ENCODE measurements at regions not wholly inside any gene's neighbourhood (a gene's known extent, or its start where the extent isn't known, plus 50 kb on each side); places are given as distances from the start of the nearest gene placed in this dataset.

DNA sequence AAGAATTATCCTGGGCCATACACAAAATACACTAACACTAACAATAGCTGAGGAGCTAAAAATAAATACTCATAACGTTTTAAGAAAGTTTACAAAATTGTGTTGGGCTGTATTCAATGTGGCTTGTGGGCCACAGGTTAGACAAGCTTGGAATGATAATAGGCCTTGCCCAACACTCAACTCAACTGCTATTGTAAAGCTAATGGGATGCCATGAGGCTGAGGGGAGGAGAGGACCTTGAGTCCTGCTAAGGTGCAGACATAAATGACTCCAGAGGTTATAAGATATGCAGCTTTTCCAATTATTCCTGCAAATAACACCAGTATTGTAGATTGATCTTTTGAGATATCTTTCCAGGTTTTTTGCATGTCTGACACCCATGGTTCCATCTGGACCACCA, 97.0 kb downstream of the FCRL5 start:
- H3K36me3 ChIP-seq (ENCODE audit: insufficient read depth), result no peaks in the 10 kb centered on the region
- H2AFZ ChIP-seq, result no peak overlapping the region
- no peak overlapping the region for H3K27ac ChIP-seq (ENCODE audit: low read depth)
- H3K4me3 ChIP-seq, result no peak overlapping the region
- Mint-ChIP-seq H3K36me3 (ENCODE audit: low read depth) (no peaks in the 10 kb centered on the region), H3K4me1 (peaks cover 16% of the 10 kb centered on the region), H3K27me3 (ENCODE audit: insufficient read depth, low read depth, poor library complexity) (no peaks in the 10 kb centered on the region), H3K27ac (no peak overlapping the region), H3K9me3 (peaks cover 2% of the 10 kb centered on the region; the same call in 1 of the 3 replicates), H3K4me3 (no peak overlapping the region)
- 0 out of 2 replicates have a peak overlapping the region, but pooled peaks have one; percentile 35 for H3K4me2 ChIP-seq
- H3K27me3 ChIP-seq (ENCODE audit: insufficient read depth), result no peaks in the 10 kb centered on the region
- no peak for ATAC-seq
- H3K9me2 ChIP-seq (ENCODE audit: insufficient read depth), result peaks cover 13% of the 10 kb centered on the region; the same call in 1 of the 2 replicates
- no peak for DNase-seq (ENCODE audit: low spot score)
- no peaks in the 10 kb centered on the region for H3F3A ChIP-seq (replicated peaks; ENCODE audit: low read depth)
- H3K4me1 ChIP-seq (ENCODE audit: insufficient read depth), result no peaks in the 10 kb centered on the region; the same call in 1 of the 2 replicates
- no peaks in the 10 kb centered on the region for H4K20me1 ChIP-seq (replicated peaks; ENCODE audit: insufficient read depth)
- TF ChIP-seq JUNB (IDR thresholded peaks at IDR 0.05; ENCODE audit: unreplicated experiment), result no peak
- TF ChIP-seq, protein P1, sequence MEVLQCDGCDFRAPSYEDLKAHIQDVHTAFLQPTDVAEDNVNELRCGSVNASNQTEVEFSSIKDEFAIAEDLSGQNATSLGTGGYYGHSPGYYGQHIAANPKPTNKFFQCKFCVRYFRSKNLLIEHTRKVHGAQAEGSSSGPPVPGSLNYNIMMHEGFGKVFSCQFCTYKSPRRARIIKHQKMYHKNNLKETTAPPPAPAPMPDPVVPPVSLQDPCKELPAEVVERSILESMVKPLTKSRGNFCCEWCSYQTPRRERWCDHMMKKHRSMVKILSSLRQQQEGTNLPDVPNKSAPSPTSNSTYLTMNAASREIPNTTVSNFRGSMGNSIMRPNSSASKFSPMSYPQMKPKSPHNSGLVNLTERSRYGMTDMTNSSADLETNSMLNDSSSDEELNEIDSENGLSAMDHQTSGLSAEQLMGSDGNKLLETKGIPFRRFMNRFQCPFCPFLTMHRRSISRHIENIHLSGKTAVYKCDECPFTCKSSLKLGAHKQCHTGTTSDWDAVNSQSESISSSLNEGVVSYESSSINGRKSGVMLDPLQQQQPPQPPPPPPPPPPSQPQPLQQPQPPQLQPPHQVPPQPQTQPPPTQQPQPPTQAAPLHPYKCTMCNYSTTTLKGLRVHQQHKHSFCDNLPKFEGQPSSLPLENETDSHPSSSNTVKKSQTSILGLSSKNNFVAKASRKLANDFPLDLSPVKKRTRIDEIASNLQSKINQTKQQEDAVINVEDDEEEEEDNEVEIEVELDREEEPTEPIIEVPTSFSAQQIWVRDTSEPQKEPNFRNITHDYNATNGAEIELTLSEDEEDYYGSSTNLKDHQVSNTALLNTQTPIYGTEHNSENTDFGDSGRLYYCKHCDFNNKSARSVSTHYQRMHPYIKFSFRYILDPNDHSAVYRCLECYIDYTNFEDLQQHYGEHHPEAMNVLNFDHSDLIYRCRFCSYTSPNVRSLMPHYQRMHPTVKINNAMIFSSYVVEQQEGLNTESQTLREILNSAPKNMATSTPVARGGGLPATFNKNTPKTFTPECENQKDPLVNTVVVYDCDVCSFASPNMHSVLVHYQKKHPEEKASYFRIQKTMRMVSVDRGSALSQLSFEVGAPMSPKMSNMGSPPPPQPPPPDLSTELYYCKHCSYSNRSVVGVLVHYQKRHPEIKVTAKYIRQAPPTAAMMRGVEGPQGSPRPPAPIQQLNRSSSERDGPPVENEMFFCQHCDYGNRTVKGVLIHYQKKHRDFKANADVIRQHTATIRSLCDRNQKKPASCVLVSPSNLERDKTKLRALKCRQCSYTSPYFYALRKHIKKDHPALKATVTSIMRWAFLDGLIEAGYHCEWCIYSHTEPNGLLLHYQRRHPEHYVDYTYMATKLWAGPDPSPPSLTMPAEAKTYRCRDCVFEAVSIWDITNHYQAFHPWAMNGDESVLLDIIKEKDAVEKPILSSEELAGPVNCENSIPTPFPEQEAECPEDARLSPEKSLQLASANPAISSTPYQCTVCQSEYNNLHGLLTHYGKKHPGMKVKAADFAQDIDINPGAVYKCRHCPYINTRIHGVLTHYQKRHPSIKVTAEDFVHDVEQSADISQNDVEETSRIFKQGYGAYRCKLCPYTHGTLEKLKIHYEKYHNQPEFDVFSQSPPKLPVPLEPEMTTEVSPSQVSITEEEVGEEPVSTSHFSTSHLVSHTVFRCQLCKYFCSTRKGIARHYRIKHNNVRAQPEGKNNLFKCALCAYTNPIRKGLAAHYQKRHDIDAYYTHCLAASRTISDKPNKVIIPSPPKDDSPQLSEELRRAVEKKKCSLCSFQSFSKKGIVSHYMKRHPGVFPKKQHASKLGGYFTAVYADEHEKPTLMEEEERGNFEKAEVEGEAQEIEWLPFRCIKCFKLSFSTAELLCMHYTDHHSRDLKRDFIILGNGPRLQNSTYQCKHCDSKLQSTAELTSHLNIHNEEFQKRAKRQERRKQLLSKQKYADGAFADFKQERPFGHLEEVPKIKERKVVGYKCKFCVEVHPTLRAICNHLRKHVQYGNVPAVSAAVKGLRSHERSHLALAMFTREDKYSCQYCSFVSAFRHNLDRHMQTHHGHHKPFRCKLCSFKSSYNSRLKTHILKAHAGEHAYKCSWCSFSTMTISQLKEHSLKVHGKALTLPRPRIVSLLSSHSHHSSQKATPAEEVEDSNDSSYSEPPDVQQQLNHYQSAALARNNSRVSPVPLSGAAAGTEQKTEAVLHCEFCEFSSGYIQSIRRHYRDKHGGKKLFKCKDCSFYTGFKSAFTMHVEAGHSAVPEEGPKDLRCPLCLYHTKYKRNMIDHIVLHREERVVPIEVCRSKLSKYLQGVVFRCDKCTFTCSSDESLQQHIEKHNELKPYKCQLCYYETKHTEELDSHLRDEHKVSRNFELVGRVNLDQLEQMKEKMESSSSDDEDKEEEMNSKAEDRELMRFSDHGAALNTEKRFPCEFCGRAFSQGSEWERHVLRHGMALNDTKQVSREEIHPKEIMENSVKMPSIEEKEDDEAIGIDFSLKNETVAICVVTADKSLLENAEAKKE (CRISPR knock-in tag; IDR thresholded peaks at IDR 0.05), result peak; percentile 53; the same call in 1 of the 2 replicates
- H3K79me2 ChIP-seq (replicated peaks; ENCODE audit: insufficient read depth), result no peaks in the 10 kb centered on the region

DNA sequence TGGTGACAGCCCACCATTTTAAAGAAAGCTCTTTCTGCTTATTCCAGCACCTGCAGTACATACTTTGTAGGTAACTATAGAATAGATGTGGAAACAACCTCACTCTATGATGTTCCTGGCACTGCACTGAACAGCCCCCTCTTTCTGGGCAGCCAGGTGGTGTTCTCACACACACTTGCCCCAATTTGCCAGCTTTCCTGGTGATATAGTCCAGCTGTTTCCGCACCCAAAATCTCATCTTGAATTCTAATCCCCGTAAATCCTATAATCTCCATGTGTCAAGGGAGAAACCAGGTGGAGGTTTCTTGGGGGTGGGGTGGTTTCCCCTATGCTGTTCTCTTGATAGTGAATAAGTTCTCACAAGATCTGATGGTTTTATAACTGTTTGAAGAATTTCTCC, 102.2 kb downstream of the FCRL5 start:
- no peak overlapping the region for H3K27ac Mint-ChIP-seq
- Histone ChIP-seq H3K36me3 (ENCODE audit: insufficient read depth) (no peaks in the 10 kb centered on the region), H3K27ac (ENCODE audit: low read depth) (no peak overlapping the region), H3K4me2 (no peak overlapping the region), H3F3A (replicated peaks; ENCODE audit: low read depth) (no peaks in the 10 kb centered on the region), H3K4me3 (no peak overlapping the region), H3K4me1 (ENCODE audit: insufficient read depth) (no peaks in the 10 kb centered on the region; the same call in 1 of the 2 replicates), H2AFZ (no peak overlapping the region), H4K20me1 (replicated peaks; ENCODE audit: insufficient read depth) (no peaks in the 10 kb centered on the region), H3K27me3 (ENCODE audit: insufficient read depth) (no peaks in the 10 kb centered on the region), H3K79me2 (replicated peaks; ENCODE audit: insufficient read depth) (no peaks in the 10 kb centered on the region), H3K9me2 (ENCODE audit: insufficient read depth) (no peaks in the 10 kb centered on the region)
- no peaks in the 10 kb centered on the region for H3K36me3 Mint-ChIP-seq (ENCODE audit: low read depth)
- H3K4me3 Mint-ChIP-seq, result no peak overlapping the region
- no peak for ATAC-seq
- no peaks in the 10 kb centered on the region for H3K27me3 Mint-ChIP-seq (ENCODE audit: insufficient read depth, low read depth, poor library complexity)
- H3K9me3 Mint-ChIP-seq, result no peaks in the 10 kb centered on the region; the same call in 2 of the 3 replicates
- DNase-seq (ENCODE audit: low spot score), result no peak
- peaks cover 6% of the 10 kb centered on the region for H3K4me1 Mint-ChIP-seq
- TF ChIP-seq ZNF331 (CRISPR knock-in tag; IDR thresholded peaks at IDR 0.05; ENCODE audit: low read depth), result no peak
- TF ChIP-seq NANOG (IDR thresholded peaks at IDR 0.05; ENCODE audit: borderline replicate concordance), result no peak
- TF ChIP-seq ZNF114 (CRISPR knock-in tag; IDR thresholded peaks at IDR 0.05), result no peak
- TF ChIP-seq, protein P2, sequence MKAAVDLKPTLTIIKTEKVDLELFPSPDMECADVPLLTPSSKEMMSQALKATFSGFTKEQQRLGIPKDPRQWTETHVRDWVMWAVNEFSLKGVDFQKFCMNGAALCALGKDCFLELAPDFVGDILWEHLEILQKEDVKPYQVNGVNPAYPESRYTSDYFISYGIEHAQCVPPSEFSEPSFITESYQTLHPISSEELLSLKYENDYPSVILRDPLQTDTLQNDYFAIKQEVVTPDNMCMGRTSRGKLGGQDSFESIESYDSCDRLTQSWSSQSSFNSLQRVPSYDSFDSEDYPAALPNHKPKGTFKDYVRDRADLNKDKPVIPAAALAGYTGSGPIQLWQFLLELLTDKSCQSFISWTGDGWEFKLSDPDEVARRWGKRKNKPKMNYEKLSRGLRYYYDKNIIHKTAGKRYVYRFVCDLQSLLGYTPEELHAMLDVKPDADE (IDR thresholded peaks at IDR 0.05), result no peak
- no peak for TF ChIP-seq CREB1 (CRISPR knock-in tag; IDR thresholded peaks at IDR 0.05; ENCODE audit: low read depth)
- TF ChIP-seq JUNB (IDR thresholded peaks at IDR 0.05; ENCODE audit: unreplicated experiment), result no peak
- no peak for TF ChIP-seq EZH2phosphoT487 (IDR thresholded peaks at IDR 0.05; ENCODE audit: unreplicated experiment)
- TF ChIP-seq POLR2AphosphoS5 (IDR thresholded peaks at IDR 0.05; ENCODE audit: low read depth), result no peak
- TF ChIP-seq, protein P3, sequence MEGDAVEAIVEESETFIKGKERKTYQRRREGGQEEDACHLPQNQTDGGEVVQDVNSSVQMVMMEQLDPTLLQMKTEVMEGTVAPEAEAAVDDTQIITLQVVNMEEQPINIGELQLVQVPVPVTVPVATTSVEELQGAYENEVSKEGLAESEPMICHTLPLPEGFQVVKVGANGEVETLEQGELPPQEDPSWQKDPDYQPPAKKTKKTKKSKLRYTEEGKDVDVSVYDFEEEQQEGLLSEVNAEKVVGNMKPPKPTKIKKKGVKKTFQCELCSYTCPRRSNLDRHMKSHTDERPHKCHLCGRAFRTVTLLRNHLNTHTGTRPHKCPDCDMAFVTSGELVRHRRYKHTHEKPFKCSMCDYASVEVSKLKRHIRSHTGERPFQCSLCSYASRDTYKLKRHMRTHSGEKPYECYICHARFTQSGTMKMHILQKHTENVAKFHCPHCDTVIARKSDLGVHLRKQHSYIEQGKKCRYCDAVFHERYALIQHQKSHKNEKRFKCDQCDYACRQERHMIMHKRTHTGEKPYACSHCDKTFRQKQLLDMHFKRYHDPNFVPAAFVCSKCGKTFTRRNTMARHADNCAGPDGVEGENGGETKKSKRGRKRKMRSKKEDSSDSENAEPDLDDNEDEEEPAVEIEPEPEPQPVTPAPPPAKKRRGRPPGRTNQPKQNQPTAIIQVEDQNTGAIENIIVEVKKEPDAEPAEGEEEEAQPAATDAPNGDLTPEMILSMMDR (conservative IDR thresholded peaks at IDR 0.05; ENCODE audit: low read depth in 2 of 2), result no peak
